Stomach (tissue), 4 donors: ENCODE measurements at regions not wholly inside any gene's neighbourhood (a gene's known extent, or its start where the extent isn't known, plus 50 kb on each side); places are given as distances from the start of the nearest gene placed in this dataset.

ENCODE experiments used
- CTCF ChIP-seq, 7 experiments: fragments of 450-650 bp in 4 of 7; fragments of 200-600 bp in 3 of 7; sonication (generic) in 3 of 7; IDR thresholded peaks; one replicate each; pipeline ENCODE4 v1.5.1; 2016 to 2019; ENCODE audit warnings: antibody characterized with exemption in 7 of 7, control low read depth in 2 of 7, mild to moderate bottlenecking in 1 of 7
- EP300 ChIP-seq: sonication (generic); formaldehyde crosslinking; IDR thresholded peaks from one replicate; pipeline ENCODE4 v1.6.1; 2017; ENCODE audit warnings: antibody characterized with exemption
- POLR2A ChIP-seq, 4 donors: fragments of 450-650 bp; IDR thresholded peaks; one replicate each; pipeline ENCODE4 v1.6.1; 2016; ENCODE audit warnings: antibody characterized with exemption in 4 of 4, control low read depth in 2 of 4, mild to moderate bottlenecking in 1 of 4, moderate library complexity in 1 of 4
- POLR2AphosphoS5 ChIP-seq, 3 donors: sonication (generic); formaldehyde crosslinking; IDR thresholded peaks; one replicate each; pipeline ENCODE4 v1.6.1; 2016; ENCODE audit warnings: antibody characterized with exemption in 3 of 3

DNA sequence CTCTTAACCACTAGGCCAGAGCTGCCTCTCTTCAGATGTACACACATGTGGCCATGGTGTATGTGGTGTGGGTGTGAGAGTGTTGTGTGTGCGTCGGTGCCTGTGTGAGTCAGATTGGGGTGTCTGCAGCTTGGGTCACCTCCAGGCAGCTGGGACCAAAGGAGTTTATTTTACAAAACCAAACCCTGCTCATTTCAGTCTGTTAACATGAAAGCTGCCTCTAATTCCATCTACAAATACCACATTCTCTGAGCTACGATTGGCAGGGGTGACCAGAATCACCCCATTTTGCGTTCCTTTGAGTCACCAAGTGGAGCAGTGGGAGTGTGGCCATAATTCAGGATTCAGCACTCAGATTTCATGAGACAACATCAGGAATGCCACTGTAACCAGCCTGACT, 105.3 kb downstream of the IRX5 start:
- no peak for TF ChIP-seq CTCF (IDR thresholded peaks at IDR 0.05)
- TF ChIP-seq POLR2AphosphoS5 (IDR thresholded peaks at IDR 0.05) = no peak
- no peak for TF ChIP-seq POLR2A (IDR thresholded peaks at IDR 0.05)
- no peak for TF ChIP-seq EP300
